ENCODE measurements at regions not wholly inside any gene's neighbourhood (a gene's known extent, or its start where the extent isn't known, plus 50 kb on each side); places are given as distances from the start of the nearest gene placed in this dataset.
A peak's percentile ranks its signal among the peaks of the same experiment; 100 is the strongest.

- no peak for TF ChIP-seq CTCF (IDR thresholded peaks at IDR 0.05; ENCODE audit: control insufficient read depth, insufficient read depth, low read depth, low read length, missing control alignments)
- DNase-seq (ENCODE audit: low read depth): no peak
- no peak overlapping the region for H3K4me3 ChIP-seq (ENCODE audit: control insufficient read depth, low read depth, low read length)
Measured at GRCh38 chr2:240203788-240204270, 63.4 kb upstream of the OTOS start.

GRCh38 chr2:240204431-240205276 lies 64.2 kb upstream of the OTOS start:
- DNase-seq (ENCODE audit: low read depth): no peak
- H3K4me3 ChIP-seq (ENCODE audit: control insufficient read depth, low read depth, low read length): no peak overlapping the region
- TF ChIP-seq CTCF (IDR thresholded peaks at IDR 0.05; ENCODE audit: control insufficient read depth, insufficient read depth, low read depth, low read length, missing control alignments): no peak

- peak; percentile 16 for DNase-seq (ENCODE audit: low read depth)
- H3K4me3 ChIP-seq (ENCODE audit: control insufficient read depth, low read depth, low read length): no peak overlapping the region
- TF ChIP-seq CTCF (IDR thresholded peaks at IDR 0.05; ENCODE audit: control insufficient read depth, insufficient read depth, low read depth, low read length, missing control alignments): no peak
Measured at GRCh38 chr2:240205348-240205747, 64.9 kb upstream of the OTOS start.

GRCh38 chr2:240205772-240206171 lies 65.3 kb upstream of the OTOS start:
- TF ChIP-seq CTCF (IDR thresholded peaks at IDR 0.05; ENCODE audit: control insufficient read depth, insufficient read depth, low read depth, low read length, missing control alignments): no peak
- DNase-seq (ENCODE audit: low read depth): no peak
- no peak overlapping the region for H3K4me3 ChIP-seq (ENCODE audit: control insufficient read depth, low read depth, low read length)

- DNase-seq (ENCODE audit: low read depth): no peak
- no peak overlapping the region for H3K4me3 ChIP-seq (ENCODE audit: control insufficient read depth, low read depth, low read length)
- TF ChIP-seq CTCF (IDR thresholded peaks at IDR 0.05; ENCODE audit: control insufficient read depth, insufficient read depth, low read depth, low read length, missing control alignments): no peak
Measured at GRCh38 chr2:240206630-240207029, 66.2 kb upstream of the OTOS start.

GRCh38 chr2:240207661-240208060 lies 67.2 kb upstream of the OTOS start:
- no peak for DNase-seq (ENCODE audit: low read depth)
- H3K4me3 ChIP-seq (ENCODE audit: control insufficient read depth, low read depth, low read length): no peak overlapping the region
- TF ChIP-seq CTCF (IDR thresholded peaks at IDR 0.05; ENCODE audit: control insufficient read depth, insufficient read depth, low read depth, low read length, missing control alignments): no peak

Measured in AG09309 (cell line).